ENCODE measurements at regions not wholly inside any gene's neighbourhood (a gene's known extent, or its start where the extent isn't known, plus 50 kb on each side); places are given as distances from the start of the nearest gene placed in this dataset.
A peak's percentile ranks its signal among the peaks of the same experiment; 100 is the strongest.

DNA sequence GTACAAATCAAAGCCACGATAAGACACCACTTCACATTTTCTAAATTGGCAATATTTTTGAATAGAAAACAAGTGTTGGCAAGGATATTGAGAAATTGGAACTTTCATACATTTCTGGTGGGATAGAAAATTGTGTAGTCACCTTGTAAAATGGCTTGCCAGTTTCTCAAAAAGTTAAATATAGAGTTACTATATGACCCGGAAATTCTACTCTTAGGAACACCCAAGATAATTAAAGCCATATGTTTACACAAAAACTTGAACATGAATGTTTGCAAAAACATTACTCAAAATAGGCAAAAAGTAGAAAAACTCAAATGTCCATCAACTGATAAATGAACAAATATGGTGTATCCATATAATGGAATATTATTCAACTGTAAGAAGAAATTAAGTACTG lies 552.5 kb downstream of the TBC1D4 start:
- Histone ChIP-seq H2AFZ (replicated peaks) (no peak overlapping the region), H3K27ac (no peak overlapping the region), H4K20me1 (ENCODE audit: low read depth) (no peaks in the 10 kb centered on the region), H3K36me3 (no peaks in the 10 kb centered on the region), H3K9me3 (ENCODE audit: low read depth) (no peaks in the 10 kb centered on the region), H3K4me3 (no peak overlapping the region), H3F3A (ENCODE audit: low read depth) (no peaks in the 10 kb centered on the region), H3K4me1 (no peaks in the 10 kb centered on the region), H3K79me2 (ENCODE audit: low read depth) (no peaks in the 10 kb centered on the region), H3K9ac (no peak overlapping the region), H3K4me2 (no peak overlapping the region), H3K27me3 (no peaks in the 10 kb centered on the region)
- H3K4me3 Mint-ChIP-seq = no peak overlapping the region
- peaks cover 4% of the 10 kb centered on the region for H3K4me1 Mint-ChIP-seq
- peaks cover 3% of the 10 kb centered on the region for H3K27me3 Mint-ChIP-seq (ENCODE audit: insufficient read depth, low read depth)
- no peak for TF ChIP-seq EZH2phosphoT487 (IDR thresholded peaks at IDR 0.05)
- no peak for TF ChIP-seq CTCF (IDR thresholded peaks at IDR 0.05)
- TF ChIP-seq EZH2 (IDR thresholded peaks at IDR 0.05) = no peak
- H3K36me3 Mint-ChIP-seq = peaks cover 2% of the 10 kb centered on the region
- no peak overlapping the region for H3K27ac Mint-ChIP-seq
- H3K9me3 Mint-ChIP-seq = peaks cover 26% of the 10 kb centered on the region
- no peak for DNase-seq (ENCODE audit: low spot score)

GRCh38 chr13:74927823-74928222 lies 554.1 kb downstream of the TBC1D4 start:
- Mint-ChIP-seq H3K9me3 (peaks cover 22% of the 10 kb centered on the region), H3K27me3 (ENCODE audit: insufficient read depth, low read depth) (peaks cover 3% of the 10 kb centered on the region), H3K4me1 (peaks cover 4% of the 10 kb centered on the region), H3K4me3 (no peak overlapping the region), H3K27ac (no peak overlapping the region), H3K36me3 (peaks cover 2% of the 10 kb centered on the region)
- no peak overlapping the region for H3K4me3 ChIP-seq
- H3K4me2 ChIP-seq = no peak overlapping the region
- H3K9ac ChIP-seq = no peak overlapping the region
- H4K20me1 ChIP-seq (ENCODE audit: low read depth) = no peaks in the 10 kb centered on the region
- no peaks in the 10 kb centered on the region for H3K79me2 ChIP-seq (ENCODE audit: low read depth)
- H3K36me3 ChIP-seq = no peaks in the 10 kb centered on the region
- no peak overlapping the region for H3K27ac ChIP-seq
- no peaks in the 10 kb centered on the region for H3F3A ChIP-seq (ENCODE audit: low read depth)
- DNase-seq (ENCODE audit: low spot score) = no peak
- no peak overlapping the region for H2AFZ ChIP-seq (replicated peaks)
- H3K27me3 ChIP-seq = no peaks in the 10 kb centered on the region
- H3K4me1 ChIP-seq = no peaks in the 10 kb centered on the region
- H3K9me3 ChIP-seq (ENCODE audit: low read depth) = no peaks in the 10 kb centered on the region
- no peak for TF ChIP-seq EZH2phosphoT487 (IDR thresholded peaks at IDR 0.05)
- TF ChIP-seq EZH2 (IDR thresholded peaks at IDR 0.05) = no peak
- TF ChIP-seq CTCF (IDR thresholded peaks at IDR 0.05) = no peak

- no peaks in the 10 kb centered on the region for H3K27me3 ChIP-seq
- H2AFZ ChIP-seq (replicated peaks) = peak overlapping the region; percentile 42
- H3K4me1 ChIP-seq = peaks cover 8% of the 10 kb centered on the region
- H3K36me3 Mint-ChIP-seq = peaks cover 2% of the 10 kb centered on the region
- H3K4me3 Mint-ChIP-seq = no peak overlapping the region
- H3K9me3 ChIP-seq (ENCODE audit: low read depth) = no peaks in the 10 kb centered on the region
- H3K4me3 ChIP-seq = no peak overlapping the region
- H3K4me1 Mint-ChIP-seq = peaks cover 17% of the 10 kb centered on the region
- H3K4me2 ChIP-seq = no peak overlapping the region
- no peak overlapping the region for H3K27ac ChIP-seq
- TF ChIP-seq CTCF (IDR thresholded peaks at IDR 0.05) (no peak), EZH2phosphoT487 (IDR thresholded peaks at IDR 0.05) (no peak), EZH2 (IDR thresholded peaks at IDR 0.05) (no peak)
- H3F3A ChIP-seq (ENCODE audit: low read depth) = no peaks in the 10 kb centered on the region
- no peak overlapping the region for H3K27ac Mint-ChIP-seq
- H4K20me1 ChIP-seq (ENCODE audit: low read depth) = no peaks in the 10 kb centered on the region
- no peak for DNase-seq (ENCODE audit: low spot score)
- no peaks in the 10 kb centered on the region for H3K79me2 ChIP-seq (ENCODE audit: low read depth)
- peaks cover 21% of the 10 kb centered on the region for H3K9me3 Mint-ChIP-seq
- H3K36me3 ChIP-seq = no peaks in the 10 kb centered on the region
- H3K27me3 Mint-ChIP-seq (ENCODE audit: insufficient read depth, low read depth) = peaks cover under 1% of the 10 kb centered on the region
- no peak overlapping the region for H3K9ac ChIP-seq
These were observed 559.0 kb downstream of the TBC1D4 start for GRCh38 chr13:74922963-74923362.

All from neural progenitor cell (in vitro differentiated cells).